Loucy (cell line): ENCODE measurements at regions not wholly inside any gene's neighbourhood (a gene's known extent, or its start where the extent isn't known, plus 50 kb on each side); places are given as distances from the start of the nearest gene placed in this dataset.

ENCODE experiments used
- EZH2phosphoT487 ChIP-seq: fragments of 200-600 bp; IDR thresholded peaks from 2 replicates; pipeline ENCODE4 v1.6.1; 2018; ENCODE audit warnings: antibody characterized with exemption, mild to moderate bottlenecking, moderate library complexity, borderline replicate concordance
- TF ChIP-seq, protein P1 (sequence below): fragments of 200-600 bp; sonication (generic); conservative IDR thresholded peaks from 2 replicates; pipeline ENCODE4 v1.5.1; 2014; ENCODE audit warnings: mild to moderate bottlenecking, antibody characterized with exemption, low read length

DNA sequence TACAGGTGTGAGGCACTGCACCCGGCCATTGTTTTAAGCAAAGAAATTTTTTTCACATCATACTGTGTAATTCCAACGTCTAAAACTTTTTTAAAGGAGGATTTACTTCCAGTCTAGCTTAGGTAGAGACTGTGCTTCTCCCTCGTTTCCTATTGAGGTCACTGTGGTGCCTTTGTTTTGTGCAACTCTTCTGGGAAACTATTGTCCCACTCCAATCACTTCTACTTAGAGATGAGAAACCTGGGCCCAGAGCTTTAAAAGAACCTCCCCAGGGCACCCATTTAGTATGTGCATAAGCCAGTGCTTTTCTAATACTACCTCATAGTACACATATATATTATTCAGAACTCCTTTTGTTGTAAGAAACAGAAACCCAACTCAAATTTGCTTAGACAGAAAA, 120.0 kb upstream of the ZNF644 start:
- TF ChIP-seq, protein P1, sequence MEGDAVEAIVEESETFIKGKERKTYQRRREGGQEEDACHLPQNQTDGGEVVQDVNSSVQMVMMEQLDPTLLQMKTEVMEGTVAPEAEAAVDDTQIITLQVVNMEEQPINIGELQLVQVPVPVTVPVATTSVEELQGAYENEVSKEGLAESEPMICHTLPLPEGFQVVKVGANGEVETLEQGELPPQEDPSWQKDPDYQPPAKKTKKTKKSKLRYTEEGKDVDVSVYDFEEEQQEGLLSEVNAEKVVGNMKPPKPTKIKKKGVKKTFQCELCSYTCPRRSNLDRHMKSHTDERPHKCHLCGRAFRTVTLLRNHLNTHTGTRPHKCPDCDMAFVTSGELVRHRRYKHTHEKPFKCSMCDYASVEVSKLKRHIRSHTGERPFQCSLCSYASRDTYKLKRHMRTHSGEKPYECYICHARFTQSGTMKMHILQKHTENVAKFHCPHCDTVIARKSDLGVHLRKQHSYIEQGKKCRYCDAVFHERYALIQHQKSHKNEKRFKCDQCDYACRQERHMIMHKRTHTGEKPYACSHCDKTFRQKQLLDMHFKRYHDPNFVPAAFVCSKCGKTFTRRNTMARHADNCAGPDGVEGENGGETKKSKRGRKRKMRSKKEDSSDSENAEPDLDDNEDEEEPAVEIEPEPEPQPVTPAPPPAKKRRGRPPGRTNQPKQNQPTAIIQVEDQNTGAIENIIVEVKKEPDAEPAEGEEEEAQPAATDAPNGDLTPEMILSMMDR, result no peak
- no peak for TF ChIP-seq EZH2phosphoT487
